H1 (cell line): ENCODE measurements at regions not wholly inside any gene's neighbourhood (a gene's known extent, or its start where the extent isn't known, plus 50 kb on each side); places are given as distances from the start of the nearest gene placed in this dataset.

ENCODE experiments used
- CHD7 ChIP-seq: fragments of 300-600 bp; sonication (generic); IDR thresholded peaks from 2 replicates; pipeline ENCODE4 v1.7.1; 2012; ENCODE audit warnings: low read length, moderate library complexity, mild to moderate bottlenecking, inconsistent platforms; ENCODE audit not compliant: insufficient replicate concordance
- NRF1 ChIP-seq: IDR thresholded peaks from 2 replicates; pipeline ENCODE4 v1.6.1; 2011; ENCODE audit warnings: mild to moderate bottlenecking, low read depth, low read length, improper control_type of control experiment
- SIRT6 ChIP-seq: IDR thresholded peaks from one replicate; pipeline ENCODE4 v1.7.1; 2012; ENCODE audit warnings: low read length, inconsistent platforms
- SIX5 ChIP-seq: IDR thresholded peaks from 2 replicates; pipeline ENCODE4 v1.6.1; 2011; ENCODE audit warnings: mild to moderate bottlenecking, low read depth, low read length
- SP1 ChIP-seq: IDR thresholded peaks from 2 replicates; pipeline ENCODE4 v1.6.1; 2011; ENCODE audit warnings: low read depth, low read length
- TCF12 ChIP-seq: IDR thresholded peaks from 2 replicates; pipeline ENCODE4 v1.6.1; 2011; ENCODE audit warnings: low read depth, mild to moderate bottlenecking, low read length
- USF2 ChIP-seq: IDR thresholded peaks from 2 replicates; pipeline ENCODE4 v1.6.1; 2011; ENCODE audit warnings: low read length, improper control_type of control experiment

- TF ChIP-seq NRF1 (no peak), CHD7 (no peak), TCF12 (no peak), SIRT6 (no peak), SIX5 (no peak), USF2 (no peak), SP1 (no peak)
Observed at GRCh38 chr5:56352808-56353590, 119.9 kb upstream of the ANKRD55 start (continued).
